ENCODE measurements at regions not wholly inside any gene's neighbourhood (a gene's known extent, or its start where the extent isn't known, plus 50 kb on each side); places are given as distances from the start of the nearest gene placed in this dataset.

- 52 to 91% (median 65%) methylated on average over 1 of the region's 1 CpG for WGBS, 4 donors
- intact Hi-C loops (cut with DNase I) = no loop called here
- DNase-seq = no peak
- Histone ChIP-seq H3K4me1 (replicated peaks in 1 of 2) (no peaks in the 10 kb centered on the region), H3K27me3 (peaks cover 8% of the 10 kb centered on the region), H3K4me3 (no peak overlapping the region), H3K27ac (no peak overlapping the region), H3K36me3 (replicated peaks in 1 of 2) (no peaks in the 10 kb centered on the region), H3K9me3 (replicated peaks in 1 of 3) (no peaks in the 10 kb centered on the region)
- TF ChIP-seq POLR2A (IDR thresholded peaks at IDR 0.05) = no peak
- no peak for TF ChIP-seq CTCF (IDR thresholded peaks at IDR 0.05)
These were observed 367.6 kb downstream of the MIAT start for GRCh38 chr22:27024982-27025381.

DNA sequence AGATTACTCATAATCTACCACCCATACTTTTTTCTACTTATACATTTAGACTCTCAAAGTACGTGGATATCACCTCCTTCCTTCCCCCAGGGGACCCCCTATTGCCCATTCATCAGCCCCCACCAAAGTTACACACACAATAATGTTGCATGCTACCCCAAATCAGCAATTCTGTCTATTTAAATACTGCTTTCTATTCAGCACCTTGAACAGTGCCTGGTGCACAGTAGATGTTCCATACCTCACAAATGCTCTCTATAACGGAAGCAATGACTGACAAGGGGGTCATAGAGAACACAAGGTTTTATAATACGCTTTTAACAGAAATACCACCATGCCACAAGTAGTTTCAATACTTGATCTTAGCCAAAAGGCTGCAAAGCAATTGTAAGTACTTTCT is 370.7 kb downstream of the MIAT start:
- no peaks in the 10 kb centered on the region for H3K36me3 ChIP-seq (replicated peaks in 1 of 2)
- no peak overlapping the region for H3K27ac ChIP-seq
- intact Hi-C loops (cut with DNase I) = no loop called here
- H3K9me3 ChIP-seq (replicated peaks in 1 of 3) = no peaks in the 10 kb centered on the region
- DNase-seq = no peak
- H3K27me3 ChIP-seq = no peaks in the 10 kb centered on the region
- no peaks in the 10 kb centered on the region for H3K4me1 ChIP-seq (replicated peaks in 1 of 2)
- TF ChIP-seq CTCF (IDR thresholded peaks at IDR 0.05) (no peak), POLR2A (IDR thresholded peaks at IDR 0.05) (no peak)
- H3K4me3 ChIP-seq = no peak overlapping the region
- WGBS, 4 donors = 63 to 70% (median 66%) methylated on average over 3 of the region's 3 CpGs

GRCh38 chr22:27029584-27030130 is 372.3 kb downstream of the MIAT start:
- 89 to 100% (median 95%) methylated on average over 1 of the region's 1 CpG for WGBS, 4 donors
- H3K9me3 ChIP-seq (replicated peaks in 1 of 3) = no peaks in the 10 kb centered on the region
- no peaks in the 10 kb centered on the region for H3K36me3 ChIP-seq (replicated peaks in 1 of 2)
- H3K27me3 ChIP-seq = peaks cover 4% of the 10 kb centered on the region
- DNase-seq = no peak
- H3K4me1 ChIP-seq (replicated peaks in 1 of 2) = no peaks in the 10 kb centered on the region
- H3K4me3 ChIP-seq = no peak overlapping the region
- no peak overlapping the region for H3K27ac ChIP-seq
- intact Hi-C loops (cut with DNase I) = no loop called here
- TF ChIP-seq POLR2A (IDR thresholded peaks at IDR 0.05) (no peak), CTCF (IDR thresholded peaks at IDR 0.05) (no peak)

- no peak overlapping the region for H3K4me3 ChIP-seq
- TF ChIP-seq CTCF (IDR thresholded peaks at IDR 0.05) = no peak
- TF ChIP-seq POLR2A (IDR thresholded peaks at IDR 0.05) = no peak
- H3K9me3 ChIP-seq (replicated peaks in 1 of 3) = no peaks in the 10 kb centered on the region
- 50 to 70% (median 66%) methylated on average over 11 to 29 of the region's 29 CpGs for WGBS, 4 donors
- H3K27me3 ChIP-seq = peaks cover 4% of the 10 kb centered on the region
- no peak overlapping the region for H3K27ac ChIP-seq
- DNase-seq = no peak
- no peaks in the 10 kb centered on the region for H3K4me1 ChIP-seq (replicated peaks in 1 of 2)
- intact Hi-C loops (cut with DNase I) = no loop called here
- no peaks in the 10 kb centered on the region for H3K36me3 ChIP-seq (replicated peaks in 1 of 2)
These were observed 374.8 kb downstream of the MIAT start for GRCh38 chr22:27032091-27032761.

Data from adrenal gland (tissue), 9 donors.